Tibial nerve (tissue), 4 donors: ENCODE measurements at regions not wholly inside any gene's neighbourhood (a gene's known extent, or its start where the extent isn't known, plus 50 kb on each side); places are given as distances from the start of the nearest gene placed in this dataset.

Source experiments
- DNase-seq, 2 donors: peaks; one replicate each; pipeline ENCODE4 v3.0.0-alpha.2; 2019; ENCODE audit warnings: low spot score in 2 of 2
- H3K27ac ChIP-seq, 4 donors: fragments of 200-600 bp; sonication (generic) in 3 of 4; one replicate each; pipeline ENCODE4 v1.5.1; 2017 to 2019; ENCODE audit warnings: mild to moderate bottlenecking in 1 of 4
- H3K27me3 ChIP-seq, 2 donors: fragments of 200-600 bp; sonication (generic) in 1 of 2; one replicate each; pipeline versions ENCODE4 v1.5.1 to v1.6.0; 2017 to 2019
- H3K36me3 ChIP-seq, 3 donors: fragments of 200-600 bp; sonication (generic); one replicate each; pipeline ENCODE4 v1.5.1; 2018 to 2019
- H3K4me1 ChIP-seq, 4 donors: fragments of 200-600 bp; sonication (generic) in 3 of 4; one replicate each; pipeline ENCODE4 v1.5.1; 2017 to 2019
- H3K4me3 ChIP-seq, 4 donors: fragments of 200-600 bp; sonication (generic) in 3 of 4; one replicate each; pipeline ENCODE4 v1.5.1; 2017 to 2019; ENCODE audit warnings: mild to moderate bottlenecking in 1 of 4, moderate library complexity in 1 of 4
- H3K9me3 ChIP-seq, 4 donors: fragments of 200-600 bp; sonication (generic) in 3 of 4; one replicate each; pipeline ENCODE4 v1.5.1; 2017 to 2019
- EP300 ChIP-seq, 2 donors: sonication (generic); formaldehyde crosslinking; IDR thresholded peaks; one replicate each; pipeline ENCODE4 v1.6.1; 2017; ENCODE audit warnings: antibody characterized with exemption in 2 of 2, mild to moderate bottlenecking in 1 of 2
- POLR2A ChIP-seq, 2 donors: fragments of 450-650 bp; IDR thresholded peaks; one replicate each; pipeline ENCODE4 v1.6.1; 2017; ENCODE audit warnings: antibody characterized with exemption in 2 of 2, mild to moderate bottlenecking in 2 of 2, moderate library complexity in 2 of 2
- WGBS, 2 donors: methylation state at CpG; one replicate each; pipeline ENCODE4 v1.1.5; 2018; 5-methylcytosine and 5-hydroxymethylcytosine counted together
- TF ChIP-seq, protein P1 (sequence below), 5 experiments: fragments of 200-600 bp in 3 of 5; fragments of 450-650 bp in 2 of 5; sonication (generic) in 3 of 5; IDR thresholded peaks; one replicate each; pipeline ENCODE4 v1.5.1; 2016 to 2019; ENCODE audit warnings: antibody characterized with exemption in 5 of 5, mild to moderate bottlenecking in 3 of 5, moderate library complexity in 2 of 5

DNA sequence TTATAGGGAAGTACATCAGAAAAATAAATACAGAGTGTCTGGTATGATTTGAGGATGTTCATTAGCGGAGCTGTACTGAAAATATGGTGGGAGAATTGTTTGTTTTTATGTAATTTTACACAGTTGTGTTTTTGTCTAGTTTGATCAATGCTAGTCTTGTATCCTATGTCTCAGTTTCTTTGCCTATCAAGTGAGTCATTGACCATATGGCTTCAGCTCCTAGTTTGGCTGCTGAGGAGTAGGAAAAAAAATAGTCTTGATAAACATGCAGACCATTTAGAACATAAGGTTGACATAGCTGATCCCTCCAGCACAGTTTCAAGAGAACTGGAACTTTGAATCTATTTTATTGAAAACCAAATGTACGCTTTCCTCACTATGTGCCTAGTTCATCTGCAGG is 1292.1 kb upstream of the FLRT2 start:
- H3K36me3 ChIP-seq = no peaks in the 10 kb centered on the region
- no peak overlapping the region for H3K4me3 ChIP-seq
- H3K27ac ChIP-seq = no peak overlapping the region
- no peak for DNase-seq
- H3K4me1 ChIP-seq = no peaks in the 10 kb centered on the region
- no peaks in the 10 kb centered on the region for H3K9me3 ChIP-seq
- H3K27me3 ChIP-seq = no peaks in the 10 kb centered on the region
- no peak for TF ChIP-seq EP300 (IDR thresholded peaks at IDR 0.05)
- no peak for TF ChIP-seq POLR2A (IDR thresholded peaks at IDR 0.05)
- TF ChIP-seq, protein P1, sequence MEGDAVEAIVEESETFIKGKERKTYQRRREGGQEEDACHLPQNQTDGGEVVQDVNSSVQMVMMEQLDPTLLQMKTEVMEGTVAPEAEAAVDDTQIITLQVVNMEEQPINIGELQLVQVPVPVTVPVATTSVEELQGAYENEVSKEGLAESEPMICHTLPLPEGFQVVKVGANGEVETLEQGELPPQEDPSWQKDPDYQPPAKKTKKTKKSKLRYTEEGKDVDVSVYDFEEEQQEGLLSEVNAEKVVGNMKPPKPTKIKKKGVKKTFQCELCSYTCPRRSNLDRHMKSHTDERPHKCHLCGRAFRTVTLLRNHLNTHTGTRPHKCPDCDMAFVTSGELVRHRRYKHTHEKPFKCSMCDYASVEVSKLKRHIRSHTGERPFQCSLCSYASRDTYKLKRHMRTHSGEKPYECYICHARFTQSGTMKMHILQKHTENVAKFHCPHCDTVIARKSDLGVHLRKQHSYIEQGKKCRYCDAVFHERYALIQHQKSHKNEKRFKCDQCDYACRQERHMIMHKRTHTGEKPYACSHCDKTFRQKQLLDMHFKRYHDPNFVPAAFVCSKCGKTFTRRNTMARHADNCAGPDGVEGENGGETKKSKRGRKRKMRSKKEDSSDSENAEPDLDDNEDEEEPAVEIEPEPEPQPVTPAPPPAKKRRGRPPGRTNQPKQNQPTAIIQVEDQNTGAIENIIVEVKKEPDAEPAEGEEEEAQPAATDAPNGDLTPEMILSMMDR (IDR thresholded peaks at IDR 0.05) = no peak
- 44 to 62% methylated on average over 2 of the region's 2 CpGs for WGBS, 2 donors

DNA sequence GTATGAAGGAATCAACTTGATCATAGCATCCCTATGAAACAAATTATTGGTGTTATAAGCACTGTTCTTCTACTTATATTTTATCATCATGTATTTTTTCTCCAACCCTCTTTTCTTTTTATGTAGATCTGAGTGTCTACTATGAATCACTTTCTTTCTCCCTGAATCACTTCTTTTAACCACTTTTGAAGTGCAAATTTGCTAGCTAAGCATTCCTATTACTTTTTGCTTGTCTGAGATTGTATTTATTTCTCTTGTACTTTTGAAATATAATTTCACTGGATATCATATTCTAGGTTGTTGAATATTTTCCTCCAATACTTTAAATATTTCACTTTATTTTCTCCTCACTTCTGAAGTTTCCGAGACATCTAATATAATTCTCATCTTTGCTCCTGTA is 1282.3 kb upstream of the FLRT2 start:
- 97 to 98% methylated on average over 1 of the region's 1 CpG for WGBS, 2 donors
- Histone ChIP-seq H3K27ac (no peak overlapping the region), H3K9me3 (no peaks in the 10 kb centered on the region), H3K4me1 (no peaks in the 10 kb centered on the region), H3K36me3 (no peaks in the 10 kb centered on the region), H3K4me3 (no peak overlapping the region), H3K27me3 (no peaks in the 10 kb centered on the region)
- TF ChIP-seq POLR2A (IDR thresholded peaks at IDR 0.05) (no peak), EP300 (IDR thresholded peaks at IDR 0.05) (no peak)
- TF ChIP-seq, protein P1 (IDR thresholded peaks at IDR 0.05) = no peak
- DNase-seq = no peak

DNA sequence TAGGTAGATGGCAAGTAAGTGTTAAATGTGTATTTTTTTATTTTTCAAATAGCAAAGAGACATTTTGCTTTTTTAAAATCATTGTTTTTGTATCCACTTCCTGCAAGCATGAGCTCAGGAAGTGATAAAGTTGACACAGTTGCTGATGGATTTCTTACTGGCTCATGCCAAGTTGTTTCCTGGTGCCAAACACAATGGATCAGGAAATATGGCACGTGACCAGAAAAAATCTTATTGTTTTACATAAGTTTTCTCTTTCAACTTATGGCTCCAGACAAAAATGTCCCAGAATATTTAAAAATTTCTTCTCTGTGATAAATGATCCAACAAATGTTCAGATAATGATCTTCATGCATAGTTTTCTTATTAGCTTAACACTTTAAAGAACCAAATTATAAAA is 1279.1 kb upstream of the FLRT2 start:
- H3K27ac ChIP-seq = no peak overlapping the region
- H3K36me3 ChIP-seq = no peaks in the 10 kb centered on the region
- H3K4me3 ChIP-seq = no peak overlapping the region
- no peak for DNase-seq
- WGBS, 2 donors = 29 to 31% methylated on average over 1 of the region's 1 CpG
- TF ChIP-seq POLR2A (IDR thresholded peaks at IDR 0.05) (no peak), EP300 (IDR thresholded peaks at IDR 0.05) (no peak)
- H3K27me3 ChIP-seq = no peaks in the 10 kb centered on the region
- no peaks in the 10 kb centered on the region for H3K9me3 ChIP-seq
- H3K4me1 ChIP-seq = peaks cover 0 to 6% (median 0%) of the 10 kb centered on the region in 4 donors

DNA sequence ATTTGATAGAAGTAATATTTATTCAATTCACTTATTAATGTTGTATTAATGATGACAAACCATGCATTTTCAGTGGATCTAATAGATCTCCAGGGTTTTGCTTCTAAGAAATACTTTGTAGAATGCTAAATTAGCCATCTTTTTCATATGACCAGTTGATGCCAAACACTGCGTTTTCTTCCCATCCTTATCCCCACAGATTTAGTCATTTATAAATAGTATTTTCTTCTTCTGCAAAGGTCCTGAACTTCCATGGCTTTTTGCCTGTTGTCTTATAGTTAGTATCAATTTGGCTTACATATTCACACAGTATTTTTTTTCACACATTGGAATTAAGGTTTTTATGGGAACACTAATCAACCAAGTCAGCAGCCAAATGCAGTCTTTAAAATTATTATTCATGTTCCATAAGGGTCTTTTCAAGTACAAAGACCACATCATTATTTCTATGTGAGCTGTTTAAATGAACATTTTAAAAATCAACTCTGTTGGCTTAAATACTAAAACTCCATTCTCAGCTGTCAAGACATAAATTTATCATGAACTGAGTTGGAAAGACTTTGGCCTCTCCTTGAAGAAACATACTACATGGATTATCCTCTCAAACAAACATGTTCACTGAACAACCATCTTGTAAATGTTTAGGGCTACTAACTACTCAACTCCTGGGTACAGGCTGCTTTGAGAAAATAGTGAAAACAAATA is 1278.4 kb upstream of the FLRT2 start:
- Histone ChIP-seq H3K4me1 (peaks cover 0 to 6% (median 0%) of the 10 kb centered on the region in 4 donors), H3K9me3 (no peaks in the 10 kb centered on the region), H3K27ac (no peak overlapping the region), H3K4me3 (no peak overlapping the region), H3K27me3 (no peaks in the 10 kb centered on the region), H3K36me3 (no peaks in the 10 kb centered on the region)
- TF ChIP-seq, protein P1 (IDR thresholded peaks at IDR 0.05) = no peak
- TF ChIP-seq POLR2A (IDR thresholded peaks at IDR 0.05) (no peak), EP300 (IDR thresholded peaks at IDR 0.05) (no peak)
- WGBS, 2 donors = 61 to 71% methylated on average over 1 of the region's 1 CpG
- no peak for DNase-seq

DNA sequence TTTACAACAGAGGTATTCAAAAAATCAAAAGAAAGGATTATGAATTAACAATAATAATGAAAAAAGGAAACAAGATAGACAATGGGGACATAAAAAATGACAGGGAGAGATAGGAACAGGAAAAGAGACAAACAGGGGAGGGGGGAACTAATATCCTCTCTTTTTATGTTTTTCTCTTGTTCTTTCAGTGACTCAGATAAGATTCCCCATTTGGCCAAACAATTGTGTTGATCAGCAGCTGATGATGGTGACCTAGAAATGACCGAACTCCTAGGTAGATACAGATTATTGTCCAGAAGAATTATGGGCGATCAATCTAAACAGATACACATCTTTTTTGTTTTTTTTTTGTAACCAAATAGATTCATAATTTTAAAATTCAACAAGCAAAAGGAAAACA is 1277.2 kb upstream of the FLRT2 start:
- H3K4me3 ChIP-seq = no peak overlapping the region
- no peaks in the 10 kb centered on the region for H3K36me3 ChIP-seq
- no peak for DNase-seq
- 88 to 97% methylated on average over 2 of the region's 2 CpGs for WGBS, 2 donors
- H3K4me1 ChIP-seq = peaks cover 0 to 6% (median 0%) of the 10 kb centered on the region in 4 donors
- no peak overlapping the region for H3K27ac ChIP-seq
- no peaks in the 10 kb centered on the region for H3K27me3 ChIP-seq
- no peaks in the 10 kb centered on the region for H3K9me3 ChIP-seq
- no peak for TF ChIP-seq POLR2A (IDR thresholded peaks at IDR 0.05)
- no peak for TF ChIP-seq EP300 (IDR thresholded peaks at IDR 0.05)
- TF ChIP-seq, protein P1 (IDR thresholded peaks at IDR 0.05) = no peak
